DMS53 treated with DMSO at 0.1 percent for 48 hours (cell line): ENCODE measurements at regions not wholly inside any gene's neighbourhood (a gene's known extent, or its start where the extent isn't known, plus 50 kb on each side); places are given as distances from the start of the nearest gene placed in this dataset.
A peak's percentile ranks its signal among the peaks of the same experiment; 100 is the strongest.
"Not testable (repeated sequence)": the region's sequence is repeated elsewhere in the genome, so short reads cannot be mapped to it uniquely, and the experiment has no call there.

ENCODE experiments used
- DNase-seq: peaks from one replicate; lab custom pipeline; 2025; ENCODE audit not compliant: unreplicated experiment; lab: John Stamatoyannopoulos, UW

- no peak for DNase-seq
Measured at GRCh38 chr4:75422998-75423397, 91.2 kb downstream of the RCHY1 start.

DNA sequence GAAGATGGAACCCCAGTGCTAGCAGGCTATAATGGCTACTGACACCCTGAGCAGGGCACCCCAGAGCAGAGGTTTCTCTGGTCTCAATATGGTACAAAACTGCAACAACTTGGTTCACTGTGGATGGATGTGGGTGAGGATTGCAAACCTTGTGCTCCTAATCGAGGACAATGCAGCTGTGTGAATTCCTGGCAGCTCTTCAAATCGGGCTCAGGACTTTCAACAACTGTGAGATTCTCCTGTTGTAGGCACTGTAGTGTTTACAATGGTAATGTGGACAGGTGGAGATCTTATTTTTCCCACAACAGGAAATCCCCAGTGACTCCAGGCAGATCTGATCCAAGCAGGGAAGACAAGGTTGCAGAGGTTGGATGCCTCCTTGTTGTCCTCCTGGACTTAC is 101.5 kb downstream of the RCHY1 start:
- DNase-seq: peak; percentile 5

GRCh38 chr4:75398501-75398900 is 115.7 kb downstream of the RCHY1 start:
- DNase-seq: no peak

- DNase-seq: no peak
Measured at GRCh38 chr4:75391489-75392166, 122.6 kb downstream of the RCHY1 start.

DNA sequence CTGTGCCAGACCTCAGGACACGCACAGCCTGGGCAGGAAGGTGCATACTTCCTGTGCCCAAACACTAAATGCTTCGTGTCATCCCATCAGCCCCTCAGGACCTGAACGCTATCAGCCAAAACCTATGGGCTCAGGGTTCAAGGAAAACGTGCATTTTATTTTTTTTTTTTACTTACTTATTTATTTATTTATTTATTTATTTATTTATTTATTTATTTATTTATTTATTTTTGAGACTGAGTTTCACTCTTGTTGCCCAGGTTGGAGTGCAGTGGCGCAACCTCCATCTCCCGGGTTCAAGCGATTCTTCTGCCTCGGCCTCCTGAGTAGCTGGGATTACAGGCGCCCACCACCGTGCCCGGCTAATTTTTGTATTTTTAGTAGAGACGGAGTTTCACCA is 127.8 kb downstream of the RCHY1 start:
- not testable (repeated sequence) for DNase-seq

DNA sequence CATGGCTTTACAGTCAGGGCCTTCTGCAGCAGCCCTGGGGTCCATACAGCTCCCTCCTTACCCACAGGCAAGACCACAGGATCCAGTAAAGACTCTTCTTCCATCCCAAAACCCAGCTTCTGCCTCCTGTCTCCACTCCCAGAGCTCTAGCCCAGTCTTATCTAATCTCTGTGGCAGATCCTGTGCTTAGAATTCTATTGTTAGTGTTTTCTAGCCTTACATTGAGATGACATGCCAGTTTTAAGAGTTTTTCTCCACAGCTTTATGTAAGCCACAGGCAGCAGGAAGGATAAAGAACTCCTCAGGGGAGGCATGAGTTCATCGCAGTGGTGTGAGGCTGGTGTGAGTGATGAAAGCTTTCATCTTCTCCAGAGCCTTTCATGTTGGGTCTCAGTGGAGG is 129.1 kb downstream of the RCHY1 start:
- no peak for DNase-seq

- DNase-seq: no peak
Measured at GRCh38 chr4:75376543-75376942, 137.7 kb downstream of the RCHY1 start.

GRCh38 chr4:75371915-75372314 is 142.3 kb downstream of the RCHY1 start:
- DNase-seq: no peak

DNA sequence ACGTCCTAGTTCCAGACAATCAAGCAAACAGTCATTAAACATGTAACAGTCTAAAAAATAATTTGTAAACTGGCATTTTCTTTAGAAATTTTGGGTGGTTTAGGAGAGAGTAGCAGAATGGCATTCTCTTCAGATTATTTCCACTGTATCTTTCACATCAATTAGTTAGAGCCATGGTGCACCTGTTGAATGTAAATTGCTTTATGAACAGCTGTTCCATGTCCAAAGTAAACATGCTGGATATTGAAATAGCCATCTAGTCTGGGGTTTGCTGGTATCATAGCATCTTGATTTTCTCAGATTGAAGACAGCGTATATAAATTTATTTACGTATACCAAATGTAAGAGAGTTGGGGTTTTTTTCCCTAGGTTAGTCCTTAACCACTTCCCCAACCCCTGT is 143.6 kb downstream of the RCHY1 start:
- DNase-seq: peak; percentile 4

DNA sequence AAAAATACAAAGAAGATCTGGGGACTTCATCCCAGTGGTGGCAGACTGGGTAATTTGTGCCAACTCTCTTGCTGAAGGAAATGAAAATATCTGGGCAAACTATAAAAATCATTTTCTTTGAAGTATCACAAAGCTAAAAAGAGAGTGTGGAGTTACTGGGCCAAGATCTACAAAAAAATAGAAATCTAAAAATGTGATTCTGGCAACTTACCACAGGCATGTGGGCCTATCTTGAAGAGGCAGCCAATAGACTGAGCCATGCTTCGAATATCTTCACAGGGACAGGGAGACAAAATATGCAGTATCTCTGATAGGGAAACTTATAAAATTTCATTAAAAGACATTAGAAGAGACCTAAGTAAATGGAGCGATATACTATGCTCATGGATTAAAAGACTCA is 168.8 kb downstream of the RCHY1 start:
- DNase-seq: no peak

- no peak for DNase-seq
Measured at GRCh38 chr4:75344915-75345314, 169.3 kb downstream of the RCHY1 start.

DNA sequence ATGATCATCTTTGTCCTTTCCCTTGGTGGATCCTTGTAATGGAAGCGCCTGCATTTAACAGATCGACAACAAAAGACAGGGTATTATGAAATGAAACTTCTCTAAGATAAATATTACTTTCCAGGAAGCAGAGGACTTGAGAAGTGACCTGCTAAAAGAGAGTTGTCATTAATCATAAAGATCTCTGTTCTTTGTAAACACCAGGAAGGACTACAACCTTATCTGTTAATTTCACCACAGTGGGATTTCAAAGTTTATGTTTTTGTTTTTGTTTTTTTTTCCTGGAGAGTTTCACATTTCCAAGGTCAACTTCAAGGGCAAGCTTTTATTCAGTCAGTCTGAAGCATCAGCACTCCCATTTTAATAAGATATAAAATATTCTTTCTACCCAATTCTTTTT is 170.9 kb downstream of the RCHY1 start:
- no peak for DNase-seq

DNA sequence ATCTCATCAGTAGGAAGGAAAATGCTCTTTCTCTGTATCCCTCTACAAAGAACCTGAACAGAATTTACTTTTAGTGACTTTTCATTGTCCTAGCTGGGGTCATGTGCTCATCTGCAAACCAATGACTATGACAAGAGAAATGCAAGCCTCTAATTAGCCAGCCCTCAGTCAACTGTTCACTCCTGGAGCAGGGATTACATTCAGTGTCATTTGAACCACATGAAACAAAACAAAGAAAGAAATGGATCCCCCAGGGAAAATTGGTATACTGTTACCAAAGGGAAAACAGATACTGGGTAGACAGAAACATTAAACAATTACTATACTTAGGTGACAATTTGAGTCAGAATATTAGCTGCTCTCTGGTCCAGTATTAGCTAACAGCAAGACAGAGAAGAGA is 173.6 kb downstream of the RCHY1 start:
- DNase-seq: no peak

DNA sequence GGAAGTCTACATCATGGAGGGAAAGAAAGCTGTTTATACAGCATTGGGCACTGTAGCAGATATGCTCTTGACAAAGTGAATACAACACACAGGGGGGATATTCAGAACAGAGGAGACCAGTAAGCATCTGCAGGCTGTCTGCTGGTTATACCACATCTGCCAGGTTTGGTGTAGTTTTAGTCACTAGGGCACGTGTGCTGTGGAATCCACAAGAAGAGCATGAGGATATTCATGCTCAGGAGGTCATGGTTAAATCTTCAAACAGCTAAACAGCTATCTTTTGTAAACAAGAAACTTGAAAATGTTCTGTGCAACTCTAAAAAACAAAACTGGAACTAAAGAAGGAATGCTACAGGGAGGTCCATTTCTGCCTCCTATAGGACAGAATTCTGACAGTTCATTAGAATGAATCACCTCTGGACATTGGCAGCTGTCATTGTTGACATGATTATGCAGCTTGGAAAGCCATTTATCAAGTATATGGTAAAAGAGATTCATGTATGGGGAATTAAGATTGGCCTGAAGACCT is 175.8 kb downstream of the RCHY1 start:
- DNase-seq: no peak

DNA sequence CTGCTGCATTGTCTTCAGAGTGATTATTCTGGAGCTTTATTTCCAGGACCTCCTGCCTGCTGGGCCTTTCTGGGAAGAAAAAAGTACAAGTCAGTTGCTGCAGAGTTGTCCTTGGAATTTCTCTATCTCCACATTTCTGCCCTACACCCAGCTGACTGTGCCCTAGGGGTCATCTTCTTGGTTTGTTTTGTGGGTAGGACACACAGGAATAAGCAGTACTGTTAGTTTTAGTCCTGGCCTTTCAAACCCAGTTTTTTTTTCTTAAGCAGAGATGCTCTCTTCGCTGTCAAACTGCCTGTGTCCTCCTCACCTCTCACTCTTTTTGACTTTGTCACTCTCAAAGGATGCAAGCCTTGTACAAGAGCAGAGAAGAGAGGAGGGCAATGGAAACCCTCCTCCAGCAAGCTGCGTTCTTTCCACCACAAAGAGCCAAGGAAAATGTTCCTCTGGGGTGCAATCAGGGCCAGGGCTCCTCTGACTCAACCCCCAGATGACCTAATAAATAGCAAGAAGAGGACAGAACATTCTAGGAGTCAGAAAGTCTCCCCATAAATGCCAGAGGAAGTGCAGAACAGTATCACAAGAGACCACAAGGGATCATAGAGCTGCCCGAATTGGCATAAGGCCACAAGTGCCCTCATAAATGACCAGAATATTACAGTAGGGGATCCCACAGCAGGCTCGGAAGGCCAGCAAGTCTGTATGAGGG is 186.2 kb downstream of the RCHY1 start:
- DNase-seq: no peak

GRCh38 chr4:75325318-75325979 is 188.8 kb downstream of the RCHY1 start:
- DNase-seq: no peak

GRCh38 chr4:75321484-75321883 is 192.7 kb downstream of the RCHY1 start:
- DNase-seq: no peak

DNA sequence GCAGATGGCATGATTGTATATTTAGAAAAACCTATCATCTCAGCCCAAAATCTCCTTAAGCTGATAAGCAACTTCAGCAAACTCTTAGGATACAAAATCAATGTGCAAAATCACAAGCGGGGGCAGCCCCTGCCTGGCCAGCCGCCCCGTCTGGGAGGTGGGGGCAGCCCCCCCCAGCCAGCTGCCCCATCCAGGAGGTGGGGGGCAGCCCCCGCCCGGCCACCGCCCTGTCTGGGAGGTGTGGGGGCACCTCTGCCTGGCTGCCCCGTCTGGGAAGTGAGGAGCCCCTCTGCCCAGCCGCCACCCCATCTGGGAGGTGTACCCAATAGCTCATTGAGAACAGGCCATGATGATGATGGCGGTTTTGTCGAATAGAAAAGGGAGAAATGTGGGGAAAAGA is 196.6 kb downstream of the RCHY1 start:
- DNase-seq: not testable (repeated sequence)

GRCh38 chr4:75308049-75308448 is 206.2 kb downstream of the RCHY1 start:
- no peak for DNase-seq

GRCh38 chr4:75306506-75306905 is 207.7 kb downstream of the RCHY1 start:
- peak; percentile 31 for DNase-seq

- DNase-seq: no peak
Measured at GRCh38 chr4:75302648-75303047, 211.6 kb downstream of the RCHY1 start.
